SU-DHL-6 (cell line): ENCODE measurements at regions not wholly inside any gene's neighbourhood (a gene's known extent, or its start where the extent isn't known, plus 50 kb on each side); places are given as distances from the start of the nearest gene placed in this dataset.

Source experiments
- CTCF ChIP-seq: fragments of 200-600 bp; sonication (generic); IDR thresholded peaks from one replicate; pipeline ENCODE4 v1.5.1; 2017; ENCODE audit warnings: antibody characterized with exemption, mild to moderate bottlenecking, low read length, moderate library complexity; ENCODE audit not compliant: insufficient read depth, poor library complexity, severe bottlenecking
- EZH2phosphoT487 ChIP-seq: fragments of 200-600 bp; sonication (generic), shearing (Covaris generic); conservative IDR thresholded peaks from 2 replicates; pipeline ENCODE4 v1.6.1; 2018; ENCODE audit warnings: mild to moderate bottlenecking, antibody characterized with exemption, low read length, moderate library complexity, mixed read lengths

GRCh38 chr6:137724018-137724403 is 143.0 kb upstream of the TNFAIP3 start:
- TF ChIP-seq CTCF, result no peak
- TF ChIP-seq EZH2phosphoT487, result no peak
